HCT116 (cell line): ENCODE measurements at regions not wholly inside any gene's neighbourhood (a gene's known extent, or its start where the extent isn't known, plus 50 kb on each side); places are given as distances from the start of the nearest gene placed in this dataset.

Experiments
- ATAC-seq: fragments of 200-7000 bp; cut with Tn5 transposase; 2 replicates; pipeline ENCODE4 v1.9.1; 2020; ENCODE audit warnings: mild to moderate bottlenecking, moderate library complexity
- BruUV-seq: library from RNA; stranded (reverse); fragments of 400-500 nt; replicated peaks from 2 replicates; lab custom pipeline; 2021; lab: Mats Ljungman, UMichigan
- CTCF ChIA-PET: fragments of 300-600 bp; sonication (Branson Sonifier 250); formaldehyde crosslinking; loops from one replicate; lab custom pipeline; 2021; ENCODE audit warnings: antibody characterized with exemption; lab: Charles Lee
- POLR2A ChIA-PET: fragments of 300-600, 350-600 bp; sonication (Branson Sonifier 250); formaldehyde crosslinking; loops from one replicate; lab custom pipeline; 2021; ENCODE audit warnings: antibody characterized with exemption; lab: Charles Lee
- RAD21 ChIA-PET, 2 experiments: fragments of 300-600 bp; sonication (Branson Sonifier 250); formaldehyde crosslinking; loops; one replicate each; lab custom pipeline; 2023; ENCODE audit warnings: low total read pairs in 2 of 2; ENCODE audit not compliant: uncharacterized antibody in 2 of 2, unreplicated experiment in 2 of 2, low non-redundant PET in 1 of 2; lab: Charles Lee
- DNase-seq: peaks from one replicate; pipeline ENCODE4 v3.0.0-alpha.2; 2010; ENCODE audit warnings: low read depth, low spot score
- H2AFZ ChIP-seq: fragments of 200-600 bp; shearing (Covaris generic), sonication (generic); 2 replicates; pipeline ENCODE4 v1.6.1; 2017; ENCODE audit warnings: low read depth, mixed run types, mixed read lengths, antibody characterized with exemption, low read length; ENCODE audit not compliant: poor library complexity, severe bottlenecking
- H3K27ac ChIP-seq: 2 replicates; pipeline ENCODE4 v1.5.1; 2012; ENCODE audit warnings: low read depth, low read length
- H3K27me3 ChIP-seq: fragments of 200-600 bp; sonication (generic); 2 replicates; pipeline ENCODE4 v1.6.1; 2016; ENCODE audit warnings: mixed run types, low read length, mixed read lengths; ENCODE audit not compliant: insufficient read depth
- H3K36me3 ChIP-seq, 2 experiments: fragments of 200-500 bp in 1 of 2; fragments of 200-600 bp in 1 of 2; sonication (Bioruptor generic) in 1 of 2; sonication (generic) in 1 of 2; 2 replicates each; pipeline versions ENCODE4 v1.5.1 to v1.6.1; 2014 to 2016; ENCODE audit warnings: low read length in 2 of 2, inconsistent platforms in 1 of 2, mixed read lengths in 1 of 2, mixed run types in 1 of 2; ENCODE audit not compliant: insufficient read depth in 2 of 2, control insufficient read depth in 1 of 2
- H3K4me1 ChIP-seq, 2 experiments: fragments of 200-600 bp in 1 of 2; sonication (generic) in 1 of 2; 2 replicates each; pipeline versions ENCODE4 v1.5.1 to v1.6.1; 2012 to 2017; ENCODE audit warnings: low read length in 2 of 2, inconsistent platforms in 1 of 2, mild to moderate bottlenecking in 1 of 2, mixed read lengths in 1 of 2, mixed run types in 1 of 2, moderate library complexity in 1 of 2; ENCODE audit not compliant: insufficient read depth in 2 of 2, control insufficient read depth in 1 of 2
- H3K4me2 ChIP-seq: fragments of 200-600 bp; sonication (generic); 2 replicates; pipeline ENCODE4 v1.6.1; 2017; ENCODE audit warnings: mixed run types, low read length, mixed read lengths
- H3K4me3 ChIP-seq, 2 experiments: fragments of 200-600 bp in 1 of 2; sonication (generic) in 1 of 2; replicated peaks in 1 of 2; 2 replicates each; pipeline ENCODE4 v1.5.1; 2011 to 2016; ENCODE audit warnings: low read length in 2 of 2, control low read depth in 1 of 2, low read depth in 1 of 2, mild to moderate bottlenecking in 1 of 2, mixed read lengths in 1 of 2, mixed run types in 1 of 2
- H3K79me2 ChIP-seq: fragments of 200-600 bp; sonication (generic); 2 replicates; pipeline ENCODE4 v1.6.1; 2017; ENCODE audit warnings: mild to moderate bottlenecking, mixed run types, low read length, moderate library complexity, mixed read lengths; ENCODE audit not compliant: insufficient read depth
- H3K9ac ChIP-seq: fragments of 200-600 bp; sonication (generic); 2 replicates; pipeline ENCODE4 v1.6.1; 2016; ENCODE audit warnings: low read length, mixed read lengths
- H3K9me2 ChIP-seq: fragments of 200-600 bp; sonication (generic), shearing (Covaris generic); 2 replicates; pipeline ENCODE4 v1.6.1; 2017; ENCODE audit warnings: mixed run types, mild to moderate bottlenecking, moderate library complexity; ENCODE audit not compliant: insufficient read depth
- H3K9me3 ChIP-seq, 2 experiments: fragments of 200-500 bp in 1 of 2; fragments of 200-600 bp in 1 of 2; sonication (Bioruptor generic) in 1 of 2; sonication (generic) in 1 of 2; 2 replicates each; pipeline ENCODE4 v1.6.1; 2014 to 2017; ENCODE audit warnings: low read length in 2 of 2, mixed read lengths in 2 of 2, inconsistent platforms in 1 of 2, low read depth in 1 of 2, mild to moderate bottlenecking in 1 of 2, mixed run types in 1 of 2, moderate library complexity in 1 of 2; ENCODE audit not compliant: control insufficient read depth in 1 of 2, insufficient read depth in 1 of 2
- H4K20me1 ChIP-seq: fragments of 200-600 bp; sonication (generic), shearing (Covaris generic); 2 replicates; pipeline ENCODE4 v1.6.1; 2017; ENCODE audit warnings: mixed run types, mild to moderate bottlenecking, moderate library complexity; ENCODE audit not compliant: insufficient read depth
- CBX3 ChIP-seq: IDR thresholded peaks from 2 replicates; pipeline ENCODE4 v1.6.1; 2012; ENCODE audit warnings: low read depth
- CEBPB ChIP-seq: IDR thresholded peaks from 2 replicates; pipeline ENCODE4 v1.6.1; 2012; ENCODE audit warnings: low read depth
- EGR1 ChIP-seq: IDR thresholded peaks from 2 replicates; pipeline ENCODE4 v1.6.1; 2012; ENCODE audit warnings: low read depth
- ELF1 ChIP-seq: IDR thresholded peaks from 2 replicates; pipeline ENCODE4 v1.6.1; 2012; ENCODE audit warnings: low read depth, borderline replicate concordance
- EZH2 ChIP-seq: fragments of 200-600 bp; sonication (generic); IDR thresholded peaks from 2 replicates; pipeline ENCODE4 v1.6.1; 2017; ENCODE audit warnings: antibody characterized with exemption, mixed run types
- EZH2phosphoT487 ChIP-seq: fragments of 200-600 bp; IDR thresholded peaks from 2 replicates; pipeline ENCODE4 v1.6.1; 2018; ENCODE audit warnings: antibody characterized with exemption, borderline replicate concordance
- POLR2A ChIP-seq: IDR thresholded peaks from 2 replicates; pipeline ENCODE4 v1.7.0; 2011; ENCODE audit warnings: borderline replicate concordance; ENCODE audit not compliant: insufficient read depth, insufficient read length; ENCODE audit errors: extremely low read depth
- POLR2AphosphoS5 ChIP-seq: IDR thresholded peaks from 2 replicates; pipeline ENCODE4 v1.6.1; 2011; ENCODE audit warnings: mild to moderate bottlenecking, low read depth, low read length, moderate library complexity
- REST ChIP-seq: IDR thresholded peaks from 2 replicates; pipeline ENCODE4 v1.6.1; 2012; ENCODE audit warnings: low read depth
- SIN3A ChIP-seq: IDR thresholded peaks from 2 replicates; pipeline ENCODE4 v1.6.1; 2012; ENCODE audit warnings: low read depth
- SP1 ChIP-seq: IDR thresholded peaks from 2 replicates; pipeline ENCODE4 v1.6.1; 2012; ENCODE audit warnings: low read depth
- SRF ChIP-seq: IDR thresholded peaks from 2 replicates; pipeline ENCODE4 v1.6.1; 2012; ENCODE audit warnings: low read depth
- TCF7L2 ChIP-seq: IDR thresholded peaks from 2 replicates; pipeline ENCODE4 v1.7.0; 2011; ENCODE audit warnings: borderline replicate concordance, inconsistent platforms; ENCODE audit not compliant: insufficient read depth, insufficient read length; ENCODE audit errors: extremely low read depth
- YY1 ChIP-seq: IDR thresholded peaks from 2 replicates; pipeline ENCODE4 v1.6.1; 2011; ENCODE audit warnings: low read length, low read depth, moderate library complexity, mild to moderate bottlenecking; ENCODE audit not compliant: insufficient replicate concordance; ENCODE audit errors: extremely low read depth
- ZFX ChIP-seq: fragments of 450-650 bp; IDR thresholded peaks from 2 replicates; pipeline ENCODE4 v1.6.1; 2017
- ZNF274 ChIP-seq: fragments of 200-500 bp; sonication (Bioruptor generic); IDR thresholded peaks from 2 replicates; pipeline ENCODE4 v1.6.1; 2014; ENCODE audit warnings: mild to moderate bottlenecking, low read depth, low read length, inconsistent platforms
- intact Hi-C: fragments of 100-400 bp; cut with micrococcal nuclease; formaldehyde crosslinking; loops from 2 replicates; pipeline ENCODE4 v1.10.0; 2022
- TF ChIP-seq, protein P1 (sequence below): IDR thresholded peaks from 2 replicates; pipeline ENCODE4 v1.6.1; 2011; ENCODE audit warnings: mild to moderate bottlenecking, low read length, moderate library complexity; ENCODE audit not compliant: insufficient replicate concordance; ENCODE audit errors: extremely low read depth

DNA sequence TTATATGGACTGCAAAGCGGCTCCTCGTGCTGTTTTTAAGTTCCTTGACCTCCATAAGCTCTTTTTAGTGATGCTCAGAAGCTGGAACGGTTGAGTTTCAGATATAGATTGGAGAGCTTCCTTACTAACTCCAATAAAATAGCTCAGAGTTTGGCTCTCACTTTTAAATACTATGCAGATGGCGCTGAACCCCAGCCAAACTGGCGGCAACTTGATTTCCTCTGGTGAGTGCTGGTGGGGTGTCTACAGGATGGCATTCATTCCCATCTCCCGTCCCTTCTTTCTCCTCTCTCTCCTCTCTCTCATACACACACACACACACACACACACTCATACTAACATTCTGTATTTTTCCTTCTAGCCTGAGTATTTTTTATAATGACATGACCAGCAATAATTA, 346.3 kb downstream of the ETNK1 start:
- DNase-seq (no peak), ATAC-seq (no peak)
- ChIA-PET POLR2A (no interaction called here), RAD21 (no interaction called here), CTCF (no interaction called here)
- BruUV-seq: no TSS peak
- H3K9me2 ChIP-seq: no peaks in the 10 kb centered on the region
- H3K9me3 ChIP-seq: no peaks in the 10 kb centered on the region
- H3K4me1 ChIP-seq: peaks cover 0 to 5% of the 10 kb centered on the region in 2 experiments; a peak in 1 of 4 replicates
- H4K20me1 ChIP-seq: no peaks in the 10 kb centered on the region
- intact Hi-C loops: no loop called here
- H3K4me3 ChIP-seq: no peak overlapping the region
- no peaks in the 10 kb centered on the region for H3K79me2 ChIP-seq
- TF ChIP-seq CBX3: no peak
- no peak for TF ChIP-seq CEBPB
- TF ChIP-seq EZH2: no peak
- TF ChIP-seq ELF1: no peak
- H3K27me3 ChIP-seq: peaks cover 3% of the 10 kb centered on the region
- H3K9ac ChIP-seq: no peak overlapping the region
- H2AFZ ChIP-seq: no peak overlapping the region
- H3K4me2 ChIP-seq: no peak overlapping the region
- H3K27ac ChIP-seq: no peak overlapping the region
- no peaks in the 10 kb centered on the region for H3K36me3 ChIP-seq

DNA sequence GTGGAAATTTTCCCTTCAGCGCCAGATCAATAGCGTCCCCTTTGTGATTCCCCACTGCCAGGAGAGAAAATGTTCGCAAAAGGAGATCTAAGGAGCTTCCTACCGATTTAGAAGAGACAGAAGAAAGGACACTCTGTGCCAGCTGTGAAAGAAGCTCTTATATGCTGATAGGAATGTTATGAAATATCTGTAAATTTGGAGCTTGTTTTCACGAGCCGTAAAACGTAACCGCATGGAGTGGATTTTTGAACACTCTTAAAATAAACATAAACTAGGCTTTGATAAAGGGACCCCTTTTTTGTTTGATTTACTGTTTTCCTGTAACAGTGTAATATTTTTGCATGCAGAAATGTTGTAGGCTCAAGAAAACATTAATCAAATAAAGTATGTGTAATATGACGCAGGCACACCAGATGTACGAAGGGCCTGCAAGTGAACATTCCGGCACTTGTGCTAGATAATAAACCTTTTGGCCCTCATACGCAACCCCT, 346.8 kb downstream of the ETNK1 start:
- H3K4me2 ChIP-seq: no peak overlapping the region
- H3K36me3 ChIP-seq: no peaks in the 10 kb centered on the region
- H4K20me1 ChIP-seq: no peaks in the 10 kb centered on the region
- no peaks in the 10 kb centered on the region for H3K79me2 ChIP-seq
- no TSS peak for BruUV-seq
- CTCF ChIA-PET: no interaction called here
- RAD21 ChIA-PET: no interaction called here
- no peak overlapping the region for H2AFZ ChIP-seq
- ATAC-seq (no peak), DNase-seq (no peak)
- H3K27me3 ChIP-seq: peaks cover 3% of the 10 kb centered on the region
- peaks cover 0 to 5% of the 10 kb centered on the region in 2 experiments; a peak in 1 of 4 replicates for H3K4me1 ChIP-seq
- no peak overlapping the region for H3K9ac ChIP-seq
- no peaks in the 10 kb centered on the region for H3K9me2 ChIP-seq
- H3K4me3 ChIP-seq: no peak overlapping the region
- no peaks in the 10 kb centered on the region for H3K9me3 ChIP-seq
- no peak overlapping the region for H3K27ac ChIP-seq
- intact Hi-C loops: no loop called here
- POLR2A ChIA-PET: no interaction called here
- TF ChIP-seq ELF1: no peak
- TF ChIP-seq, protein P1, sequence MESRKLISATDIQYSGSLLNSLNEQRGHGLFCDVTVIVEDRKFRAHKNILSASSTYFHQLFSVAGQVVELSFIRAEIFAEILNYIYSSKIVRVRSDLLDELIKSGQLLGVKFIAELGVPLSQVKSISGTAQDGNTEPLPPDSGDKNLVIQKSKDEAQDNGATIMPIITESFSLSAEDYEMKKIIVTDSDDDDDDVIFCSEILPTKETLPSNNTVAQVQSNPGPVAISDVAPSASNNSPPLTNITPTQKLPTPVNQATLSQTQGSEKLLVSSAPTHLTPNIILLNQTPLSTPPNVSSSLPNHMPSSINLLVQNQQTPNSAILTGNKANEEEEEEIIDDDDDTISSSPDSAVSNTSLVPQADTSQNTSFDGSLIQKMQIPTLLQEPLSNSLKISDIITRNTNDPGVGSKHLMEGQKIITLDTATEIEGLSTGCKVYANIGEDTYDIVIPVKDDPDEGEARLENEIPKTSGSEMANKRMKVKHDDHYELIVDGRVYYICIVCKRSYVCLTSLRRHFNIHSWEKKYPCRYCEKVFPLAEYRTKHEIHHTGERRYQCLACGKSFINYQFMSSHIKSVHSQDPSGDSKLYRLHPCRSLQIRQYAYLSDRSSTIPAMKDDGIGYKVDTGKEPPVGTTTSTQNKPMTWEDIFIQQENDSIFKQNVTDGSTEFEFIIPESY: no peak
- TF ChIP-seq ZNF274: no peak
- TF ChIP-seq EZH2phosphoT487: no peak
- TF ChIP-seq EGR1: no peak
- no peak for TF ChIP-seq ZFX
- no peak for TF ChIP-seq SRF
- TF ChIP-seq SP1: no peak
- TF ChIP-seq POLR2A: no peak
- no peak for TF ChIP-seq CEBPB
- TF ChIP-seq CBX3: no peak
- TF ChIP-seq REST: no peak
- no peak for TF ChIP-seq TCF7L2
- no peak for TF ChIP-seq SIN3A
- no peak for TF ChIP-seq POLR2AphosphoS5
- no peak for TF ChIP-seq YY1
